22Rv1 (cell line): ENCODE measurements at regions not wholly inside any gene's neighbourhood (a gene's known extent, or its start where the extent isn't known, plus 50 kb on each side); places are given as distances from the start of the nearest gene placed in this dataset.

Source experiments
- H3K27ac ChIP-seq: fragments of 450-650 bp; 2 replicates; pipeline ENCODE4 v1.5.1; 2017
- CTCF ChIP-seq: fragments of 450-650 bp; IDR thresholded peaks from 2 replicates; pipeline ENCODE4 v1.5.1; 2017; ENCODE audit warnings: mild to moderate bottlenecking
- ZFX ChIP-seq: fragments of 450-650 bp; IDR thresholded peaks from 2 replicates; pipeline ENCODE4 v1.6.1; 2017; ENCODE audit warnings: antibody characterized with exemption, borderline replicate concordance

GRCh38 chr20:22400440-22400839, 183.9 kb downstream of the FOXA2 start:
- no peak for TF ChIP-seq ZFX
- no peak for TF ChIP-seq CTCF
- no peak overlapping the region for H3K27ac ChIP-seq

GRCh38 chr20:22394583-22394982, 189.8 kb downstream of the FOXA2 start:
- TF ChIP-seq ZFX (no peak), CTCF (no peak)
- no peak overlapping the region for H3K27ac ChIP-seq

GRCh38 chr20:22390543-22390903, 193.8 kb downstream of the FOXA2 start:
- TF ChIP-seq ZFX (no peak), CTCF (no peak)

GRCh38 chr20:22389836-22390542, 194.4 kb downstream of the FOXA2 start:
- TF ChIP-seq CTCF (no peak), ZFX (no peak)
- no peak overlapping the region for H3K27ac ChIP-seq

More at GRCh38 chr20:22390543-22390903, 193.8 kb downstream of the FOXA2 start:
- no peak overlapping the region for H3K27ac ChIP-seq

- no peak overlapping the region for H3K27ac ChIP-seq
- TF ChIP-seq CTCF: no peak
- TF ChIP-seq ZFX: no peak
These were observed 196.9 kb downstream of the FOXA2 start for GRCh38 chr20:22387452-22387851.

GRCh38 chr20:22386306-22386623, 198.1 kb downstream of the FOXA2 start:
- H3K27ac ChIP-seq: no peak overlapping the region
- TF ChIP-seq ZFX: no peak
- no peak for TF ChIP-seq CTCF

GRCh38 chr20:22385602-22386305, 198.6 kb downstream of the FOXA2 start:
- no peak overlapping the region for H3K27ac ChIP-seq
- TF ChIP-seq CTCF (no peak), ZFX (no peak)
